ENCODE measurements at regions not wholly inside any gene's neighbourhood (a gene's known extent, or its start where the extent isn't known, plus 50 kb on each side); places are given as distances from the start of the nearest gene placed in this dataset.

DNA sequence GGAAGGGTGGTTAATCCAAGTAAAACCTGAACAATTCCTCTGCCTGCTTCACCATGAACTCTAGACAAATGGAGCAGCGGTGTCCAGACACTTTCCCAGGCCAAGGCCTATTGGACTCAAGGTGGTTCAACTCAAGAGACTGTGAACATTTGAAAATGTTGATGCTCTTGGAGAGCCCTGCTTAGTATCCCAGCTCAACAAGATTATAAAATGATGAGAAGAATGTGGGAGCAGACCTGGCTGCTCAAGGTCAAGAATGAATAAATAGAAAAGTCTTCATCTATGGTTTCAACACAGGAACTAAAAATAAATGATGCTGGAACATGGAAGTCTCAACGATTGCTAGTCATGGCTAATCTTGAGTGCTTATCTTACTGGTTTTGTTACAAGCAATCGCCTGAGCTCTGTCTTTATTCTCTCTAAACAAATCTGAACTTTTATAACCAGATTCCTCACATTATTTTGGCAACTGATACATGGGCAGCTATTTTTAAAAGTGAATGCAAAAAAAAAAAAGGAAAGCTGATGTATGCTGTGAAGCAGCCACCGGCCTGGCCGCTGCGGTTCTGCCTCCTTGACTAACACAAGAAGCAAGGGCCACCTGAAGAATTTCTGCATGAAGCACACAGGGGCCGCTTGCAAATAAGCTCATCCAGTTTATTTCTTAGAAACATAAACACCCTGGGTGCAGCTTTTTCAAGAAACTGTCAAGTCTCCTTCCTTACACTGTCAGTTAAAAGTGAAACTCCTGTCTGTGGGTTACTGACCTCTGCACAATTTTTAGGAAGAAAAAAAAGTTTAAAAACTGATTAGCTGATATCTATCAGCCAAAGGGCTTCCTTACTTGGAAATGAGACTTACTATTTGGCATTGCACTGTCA is 120.1 kb upstream of the ARHGEF3 start:
- no peak for DNase-seq (ENCODE audit: low spot score)
- TF ChIP-seq, protein P1, sequence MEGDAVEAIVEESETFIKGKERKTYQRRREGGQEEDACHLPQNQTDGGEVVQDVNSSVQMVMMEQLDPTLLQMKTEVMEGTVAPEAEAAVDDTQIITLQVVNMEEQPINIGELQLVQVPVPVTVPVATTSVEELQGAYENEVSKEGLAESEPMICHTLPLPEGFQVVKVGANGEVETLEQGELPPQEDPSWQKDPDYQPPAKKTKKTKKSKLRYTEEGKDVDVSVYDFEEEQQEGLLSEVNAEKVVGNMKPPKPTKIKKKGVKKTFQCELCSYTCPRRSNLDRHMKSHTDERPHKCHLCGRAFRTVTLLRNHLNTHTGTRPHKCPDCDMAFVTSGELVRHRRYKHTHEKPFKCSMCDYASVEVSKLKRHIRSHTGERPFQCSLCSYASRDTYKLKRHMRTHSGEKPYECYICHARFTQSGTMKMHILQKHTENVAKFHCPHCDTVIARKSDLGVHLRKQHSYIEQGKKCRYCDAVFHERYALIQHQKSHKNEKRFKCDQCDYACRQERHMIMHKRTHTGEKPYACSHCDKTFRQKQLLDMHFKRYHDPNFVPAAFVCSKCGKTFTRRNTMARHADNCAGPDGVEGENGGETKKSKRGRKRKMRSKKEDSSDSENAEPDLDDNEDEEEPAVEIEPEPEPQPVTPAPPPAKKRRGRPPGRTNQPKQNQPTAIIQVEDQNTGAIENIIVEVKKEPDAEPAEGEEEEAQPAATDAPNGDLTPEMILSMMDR (IDR thresholded peaks at IDR 0.05), result no peak
- Histone ChIP-seq H3K27ac (peak overlapping the region; percentile 48 to 76), H3K4me3 (peak overlapping the region; percentile 35)

GRCh38 chr3:56919797-56920195 is 118.0 kb upstream of the ARHGEF3 start:
- H3K4me3 ChIP-seq, result no peak overlapping the region
- DNase-seq (ENCODE audit: low spot score), result no peak
- H3K27ac ChIP-seq, result no peak overlapping the region
- TF ChIP-seq, protein P1 (IDR thresholded peaks at IDR 0.05), result no peak

DNA sequence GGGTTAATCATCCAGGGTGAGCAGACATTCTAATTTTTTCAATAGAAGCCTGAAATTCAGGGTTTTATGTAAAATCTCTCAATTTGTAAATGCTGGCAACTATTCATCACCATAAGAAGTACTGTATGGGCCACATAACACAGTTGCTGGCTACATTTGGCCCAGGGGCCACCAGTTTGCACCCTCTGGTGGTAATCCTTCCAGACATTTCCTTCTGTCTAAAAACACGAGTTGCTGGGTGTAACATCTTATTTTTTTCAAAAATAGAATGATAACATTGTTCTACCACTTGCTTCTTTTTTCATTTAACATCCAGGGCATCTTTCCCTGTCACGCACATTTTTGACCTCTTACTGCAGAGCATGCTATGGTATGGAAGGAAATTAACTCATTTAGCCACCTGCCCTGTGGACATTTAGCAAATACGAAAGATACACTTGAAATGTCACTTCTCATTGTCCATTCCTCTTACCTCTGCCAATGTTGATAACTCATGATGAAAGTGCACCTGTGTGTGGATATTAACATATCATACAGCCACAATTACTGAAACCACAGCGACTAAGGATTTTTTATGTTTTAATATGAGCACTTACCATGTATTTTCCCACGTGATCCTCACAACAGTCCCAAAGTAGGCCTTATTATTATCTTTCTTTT is 117.5 kb upstream of the ARHGEF3 start:
- no peak for DNase-seq (ENCODE audit: low spot score)
- no peak overlapping the region for H3K27ac ChIP-seq

DNA sequence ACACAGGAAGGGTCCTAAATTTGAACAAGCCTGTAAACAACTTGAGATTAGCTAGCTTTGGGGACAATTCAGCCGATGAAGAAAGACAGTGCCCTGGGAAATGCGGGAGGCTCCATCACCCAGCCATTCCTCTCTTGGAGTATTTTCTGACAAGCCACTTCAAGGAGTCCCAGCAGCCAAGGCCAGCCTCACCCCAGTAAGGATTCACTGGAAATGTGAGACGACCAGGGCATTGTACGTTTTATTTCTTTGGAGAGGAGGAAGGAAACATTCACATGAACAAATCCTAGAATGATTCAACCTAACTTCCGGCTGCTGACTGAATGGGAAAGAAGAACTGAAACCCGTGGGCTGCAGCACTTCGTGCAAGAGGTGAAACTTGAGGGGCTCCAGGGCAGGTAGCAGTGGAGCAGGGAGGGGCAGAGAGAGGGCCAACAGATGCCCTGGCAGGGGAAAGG is 116.4 kb upstream of the ARHGEF3 start:
- TF ChIP-seq, protein P1 (IDR thresholded peaks at IDR 0.05), result no peak
- no peak for DNase-seq (ENCODE audit: low spot score)
- Histone ChIP-seq H3K4me3 (no peak overlapping the region), H3K27ac (peak overlapping the region in 1 of 2 donors; percentile 14)

More for the DNA sequence above, 117.5 kb upstream of the ARHGEF3 start:
- TF ChIP-seq, protein P1 (IDR thresholded peaks at IDR 0.05), result no peak
- no peak overlapping the region for H3K4me3 ChIP-seq

- H3K4me3 ChIP-seq, result no peak overlapping the region
- DNase-seq (ENCODE audit: low spot score), result no peak
- TF ChIP-seq, protein P1 (IDR thresholded peaks at IDR 0.05), result no peak
- peak overlapping the region in 1 of 2 donors; percentile 14 for H3K27ac ChIP-seq
Observed at GRCh38 chr3:56917361-56918110, 115.8 kb upstream of the ARHGEF3 start.

GRCh38 chr3:56916716-56917360 is 115.1 kb upstream of the ARHGEF3 start:
- DNase-seq (ENCODE audit: low spot score), result no peak
- TF ChIP-seq, protein P1 (IDR thresholded peaks at IDR 0.05), result no peak
- no peak overlapping the region for H3K27ac ChIP-seq
- H3K4me3 ChIP-seq, result peak overlapping the region; percentile 23
